HG03039 (cell line): ENCODE measurements at regions not wholly inside any gene's neighbourhood (a gene's known extent, or its start where the extent isn't known, plus 50 kb on each side); places are given as distances from the start of the nearest gene placed in this dataset.

Experiments
- ATAC-seq: cut with Tn5 transposase; IDR thresholded peaks from one replicate; pipeline ENCODE4 v1.9.1; 2021; ENCODE audit warnings: mild to moderate bottlenecking, moderate library complexity; ENCODE audit not compliant: unreplicated experiment

DNA sequence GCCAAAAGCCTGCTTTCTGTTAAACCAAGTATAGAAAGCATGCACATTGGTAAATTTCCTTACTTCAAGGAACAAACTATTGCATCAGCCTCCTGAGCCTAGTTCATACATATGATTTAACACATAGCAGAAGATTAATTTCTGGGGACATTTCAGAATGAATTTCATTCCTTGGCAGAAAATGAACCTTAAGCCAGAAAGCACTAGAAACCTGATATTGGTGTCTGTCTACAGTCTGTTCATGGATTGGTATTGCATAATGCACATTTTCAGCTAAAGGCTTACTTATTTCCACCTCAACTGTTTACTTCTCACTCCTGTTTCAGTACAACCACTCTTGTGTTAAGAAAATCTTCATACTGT, 1471.8 kb upstream of the NUDT12 start:
- no peak for ATAC-seq

DNA sequence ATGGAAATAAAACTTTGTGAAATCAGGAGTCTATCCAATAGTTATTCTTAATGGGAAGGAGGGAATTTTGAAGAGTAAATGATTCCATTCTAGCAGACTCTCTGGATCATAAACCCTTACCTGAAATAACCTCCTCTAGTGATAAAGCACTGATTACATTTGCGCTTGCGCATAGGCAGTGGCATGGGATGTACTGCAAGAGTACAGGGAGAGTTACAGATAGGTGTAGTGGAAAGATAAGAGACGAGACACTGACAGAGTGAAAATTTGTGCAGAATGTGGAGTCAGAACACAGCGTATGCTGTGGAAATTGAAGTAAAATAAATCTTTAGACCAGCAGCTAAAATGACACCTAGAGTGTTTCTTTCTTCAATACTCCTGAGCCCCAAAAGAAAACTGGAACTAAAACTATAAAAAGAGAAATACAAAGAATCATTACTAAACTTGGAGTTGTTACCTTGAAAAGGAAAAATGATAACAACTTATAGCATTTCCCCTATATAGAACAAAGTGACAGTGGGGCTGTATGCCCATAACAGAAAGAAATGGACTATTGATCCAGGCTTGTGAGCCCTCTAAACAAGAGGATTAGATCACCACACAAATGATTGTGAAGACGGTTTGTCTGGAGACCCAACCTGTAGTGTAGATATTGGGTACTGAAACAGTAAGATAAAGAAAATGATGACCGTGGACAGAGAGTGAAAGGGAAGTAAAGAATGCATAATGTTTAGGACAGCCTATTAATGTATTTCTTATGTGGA, 1471.2 kb upstream of the NUDT12 start:
- no peak for ATAC-seq

DNA sequence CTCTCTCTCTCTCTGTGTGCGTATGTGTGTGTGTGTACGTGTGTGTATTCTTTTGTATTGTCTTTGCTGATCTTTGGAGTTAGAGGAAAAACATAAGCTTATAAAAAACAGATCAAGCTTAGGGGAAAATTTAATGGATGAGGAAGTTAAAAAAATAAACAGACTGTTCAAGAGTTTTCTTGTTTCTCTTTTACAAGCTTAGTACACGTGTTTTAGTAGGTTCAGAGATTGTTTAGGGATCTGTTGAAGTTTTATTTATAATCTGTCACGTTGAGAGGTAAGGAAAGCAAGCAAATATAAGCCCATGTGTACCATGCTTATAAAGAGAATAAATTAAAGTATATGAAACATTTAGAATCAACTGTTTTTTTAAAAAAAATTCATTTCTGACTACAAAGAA, 1470.3 kb upstream of the NUDT12 start:
- ATAC-seq, result no peak

DNA sequence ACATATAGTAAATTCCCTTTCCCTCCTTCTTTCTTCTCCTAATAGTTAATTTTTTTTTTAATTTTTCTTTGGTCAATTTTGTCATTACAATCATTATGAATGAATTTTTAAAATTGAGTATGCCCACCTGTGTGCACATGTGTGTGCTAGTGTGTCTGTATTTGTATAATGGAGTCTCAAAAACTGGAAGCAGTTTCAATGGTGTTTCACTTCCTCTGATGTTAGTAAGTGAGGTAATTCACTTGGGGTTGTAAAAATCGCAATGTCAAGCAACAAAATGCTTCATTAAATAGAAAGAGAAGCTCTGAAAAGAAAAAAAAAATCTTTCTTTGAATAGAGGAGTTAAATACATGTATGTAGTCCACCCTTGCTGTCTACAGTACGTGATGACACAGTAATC, 1467.6 kb upstream of the NUDT12 start:
- ATAC-seq, result no peak

DNA sequence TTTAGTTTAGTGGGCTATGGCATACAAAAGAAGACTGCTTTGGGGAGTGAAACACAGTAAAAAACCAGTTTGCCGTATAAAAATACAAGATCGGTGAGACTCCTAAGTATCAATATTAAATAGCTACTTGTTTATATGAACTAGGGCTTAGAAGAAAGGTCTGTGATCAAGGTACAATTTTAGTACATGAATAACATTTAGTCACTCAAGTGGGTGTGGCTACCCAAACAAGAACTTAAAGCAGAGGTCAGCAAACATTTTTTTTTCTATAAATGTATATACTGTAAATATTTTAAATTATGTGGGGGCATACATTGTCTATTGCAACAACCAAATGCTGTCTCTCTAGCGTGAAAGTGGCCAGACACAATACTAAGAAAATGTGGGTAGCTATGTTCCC, 1452.5 kb upstream of the NUDT12 start:
- ATAC-seq, result no peak

DNA sequence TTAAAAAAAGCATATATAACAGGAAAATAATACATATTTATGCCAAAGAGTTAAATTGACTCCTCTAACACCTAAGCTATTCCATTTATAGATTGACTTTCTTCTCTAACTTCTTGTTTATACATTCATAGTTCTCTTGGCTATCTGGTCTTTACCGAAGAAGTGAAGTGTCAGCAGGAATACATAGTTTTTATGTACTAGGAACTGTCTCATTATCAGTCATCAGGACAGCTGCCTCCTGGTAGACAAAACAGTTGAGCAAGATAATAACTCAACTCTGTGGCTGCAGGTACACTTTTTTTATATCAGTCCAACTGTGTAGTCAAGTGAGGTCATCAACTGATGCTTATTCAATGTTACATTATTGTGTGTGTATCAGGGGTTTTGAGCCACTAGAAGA, 1436.0 kb upstream of the NUDT12 start:
- ATAC-seq, result no peak

DNA sequence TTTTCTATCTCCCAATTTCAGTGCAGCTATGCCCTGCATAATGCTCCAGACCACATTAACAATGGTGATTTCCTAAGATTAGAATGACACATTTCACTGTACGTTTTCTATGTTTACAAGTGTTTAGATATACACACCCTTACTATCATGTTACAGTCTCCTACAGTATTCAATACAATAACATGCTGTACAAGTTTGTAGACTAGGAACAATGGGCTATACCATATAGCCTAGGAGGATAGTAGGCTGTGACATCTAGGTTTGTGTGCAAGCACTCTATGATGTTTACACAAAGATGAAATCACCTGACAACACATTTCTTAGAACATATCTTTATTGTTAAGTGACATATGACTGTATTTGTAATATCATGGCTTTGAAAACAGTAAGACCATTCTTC, 1435.6 kb upstream of the NUDT12 start:
- no peak for ATAC-seq

DNA sequence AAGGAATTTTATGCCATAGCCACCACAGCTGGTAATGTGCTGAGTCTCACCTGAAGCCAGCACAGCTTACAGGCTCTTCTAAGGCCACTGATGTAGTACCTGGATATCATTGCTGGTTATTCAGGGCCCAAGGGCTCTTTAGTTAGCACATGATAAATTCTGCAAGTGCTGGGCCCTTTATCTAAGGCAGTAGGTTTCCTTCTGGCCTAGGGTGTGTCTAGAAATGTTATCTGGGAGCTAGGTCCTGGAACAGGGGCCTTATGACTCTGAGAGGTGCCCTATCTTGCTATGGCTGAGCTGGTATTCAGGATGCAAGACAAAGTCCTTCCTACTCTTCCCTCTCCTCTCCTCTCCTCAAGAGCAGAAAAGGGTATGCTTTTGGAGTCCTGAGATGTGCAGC, 1424.5 kb upstream of the NUDT12 start:
- no peak for ATAC-seq

DNA sequence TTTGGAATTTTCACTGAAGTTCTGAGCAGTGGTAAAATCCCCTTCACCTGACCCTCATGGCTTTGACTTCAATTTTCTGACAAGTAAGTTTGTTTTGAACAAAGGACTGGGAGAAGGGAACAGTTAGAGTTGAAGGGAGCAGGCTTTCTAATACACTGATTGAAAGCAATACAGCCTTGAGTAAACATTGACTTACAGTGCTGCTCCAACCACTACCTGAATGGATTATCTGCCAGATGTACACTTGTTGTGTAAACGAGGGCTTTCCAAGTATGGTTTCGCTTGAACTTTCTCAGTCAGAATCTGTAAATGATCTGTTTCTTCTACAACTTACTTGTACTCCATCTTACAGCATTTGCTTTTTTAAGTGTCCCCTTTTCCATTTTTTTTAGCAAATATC, 1414.9 kb upstream of the NUDT12 start:
- ATAC-seq, result no peak

DNA sequence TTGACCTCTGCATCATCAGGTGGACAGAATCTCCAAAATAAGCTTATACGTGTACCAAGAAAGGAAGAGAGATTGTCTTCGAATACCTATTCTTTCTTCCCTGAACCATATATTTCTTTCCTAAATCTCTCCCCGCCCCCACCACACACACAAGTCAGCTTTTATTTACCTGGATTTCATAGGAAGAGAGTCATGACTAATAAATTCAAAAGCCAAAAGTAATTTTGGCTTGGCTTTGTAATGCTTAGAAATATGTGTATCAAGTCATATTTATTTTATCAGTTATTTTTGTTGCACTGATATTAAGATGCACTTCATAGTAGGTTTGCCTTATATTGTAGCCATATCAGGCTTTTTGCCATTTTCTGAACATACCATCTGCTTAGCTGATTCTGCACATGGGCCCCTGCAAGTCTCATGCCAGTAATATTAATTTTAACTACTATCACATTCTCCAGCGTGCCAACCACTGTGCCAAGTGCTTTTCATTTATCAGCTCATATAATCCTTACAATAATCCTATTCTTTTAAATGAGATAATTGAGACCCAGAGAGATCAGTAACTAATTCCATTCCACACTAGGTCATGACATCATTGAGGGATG, 1405.3 kb upstream of the NUDT12 start:
- ATAC-seq, result no peak

DNA sequence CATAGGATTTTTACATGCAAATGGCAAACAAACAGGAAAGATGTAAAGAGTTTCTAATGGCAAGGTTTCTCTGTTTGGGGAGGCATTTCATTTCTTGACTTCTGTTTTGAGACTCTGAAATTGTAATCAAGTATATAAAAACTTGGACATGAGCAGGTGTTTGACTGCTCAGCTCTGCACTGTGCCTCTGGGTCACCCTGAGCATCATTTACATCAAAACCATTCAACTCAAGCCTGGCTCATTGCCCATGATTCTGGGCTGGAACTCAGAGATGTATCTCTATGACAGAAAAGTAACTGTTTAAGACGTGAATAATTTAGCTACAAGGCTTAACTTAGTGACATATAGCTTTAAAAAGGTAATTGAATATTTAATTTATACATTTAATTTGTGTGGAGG, 1402.4 kb upstream of the NUDT12 start:
- ATAC-seq, result no peak

DNA sequence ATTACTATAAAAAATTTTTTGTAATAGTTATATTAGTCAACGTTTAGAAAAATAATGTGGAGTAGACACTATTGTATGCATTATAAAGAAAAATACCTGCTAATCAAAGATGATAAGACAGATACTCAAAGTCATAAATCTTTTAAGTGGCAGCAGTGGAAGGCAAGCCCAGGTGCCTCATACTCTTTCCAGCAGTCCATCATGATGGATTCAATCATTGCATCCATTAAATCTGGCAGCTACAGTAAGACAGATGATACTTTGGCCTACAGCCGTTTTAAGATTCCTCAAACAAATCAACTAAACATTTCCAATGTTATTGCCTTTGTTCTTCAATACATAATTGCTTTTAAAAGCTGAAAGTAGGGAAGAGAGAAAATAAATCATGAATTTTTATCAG, 1392.9 kb upstream of the NUDT12 start:
- no peak for ATAC-seq

DNA sequence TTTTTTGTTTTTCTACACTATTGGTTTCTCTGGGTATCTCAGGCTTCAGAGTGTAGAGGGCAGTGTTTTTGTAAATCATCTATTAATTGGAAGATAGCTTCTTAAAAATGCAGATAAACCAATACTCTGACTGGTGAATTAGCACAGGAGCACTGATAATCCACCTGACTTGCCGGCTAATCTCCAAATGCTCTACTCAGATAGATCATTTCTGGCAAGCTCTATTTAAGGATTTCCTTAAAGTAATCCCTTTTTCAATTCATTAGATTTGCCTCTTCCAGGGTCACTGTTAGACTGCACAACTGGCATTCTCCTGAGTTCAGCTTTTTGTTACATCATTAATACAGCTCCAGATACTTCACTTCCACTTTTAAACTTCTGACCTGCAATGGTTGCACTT, 1390.3 kb upstream of the NUDT12 start:
- ATAC-seq, result no peak

DNA sequence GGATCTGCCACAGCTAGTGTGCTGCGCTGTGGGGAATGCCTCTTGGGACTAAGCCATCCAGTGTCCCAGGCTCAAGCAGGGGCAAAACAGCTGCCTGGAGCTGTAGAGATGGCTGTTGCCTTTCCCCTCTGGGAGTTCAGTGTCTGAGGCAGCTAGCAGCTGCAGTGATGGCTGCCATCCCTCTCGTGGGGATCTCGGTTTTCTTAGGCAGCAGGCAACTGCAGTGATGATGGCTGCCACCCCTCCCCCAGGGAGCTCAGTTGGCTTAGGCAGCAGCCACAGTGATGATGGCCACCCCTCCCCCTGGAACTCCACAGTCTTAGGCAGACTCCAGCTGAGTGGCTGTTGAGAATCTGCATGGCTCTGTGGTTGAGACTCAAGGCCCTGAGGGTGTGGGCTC, 1389.2 kb upstream of the NUDT12 start:
- no peak for ATAC-seq

DNA sequence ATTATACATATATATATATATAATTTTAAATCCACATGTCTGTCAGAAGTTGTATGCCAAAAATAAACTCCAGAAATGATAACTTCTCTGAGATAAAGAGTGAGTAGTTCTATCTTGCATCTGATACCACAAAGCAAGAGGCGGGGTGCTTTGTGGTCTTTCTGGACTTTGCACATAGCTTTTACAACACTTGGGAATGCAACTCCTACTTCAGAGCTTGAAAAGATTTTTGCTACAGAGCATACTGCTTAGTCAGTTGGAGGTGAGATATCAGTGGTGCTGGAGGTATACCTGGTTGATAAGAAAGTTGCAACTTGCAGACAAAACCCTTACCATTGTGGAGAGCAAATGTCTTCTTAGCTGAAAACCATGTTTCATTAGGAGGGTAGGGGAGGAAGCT, 1384.5 kb upstream of the NUDT12 start:
- no peak for ATAC-seq

DNA sequence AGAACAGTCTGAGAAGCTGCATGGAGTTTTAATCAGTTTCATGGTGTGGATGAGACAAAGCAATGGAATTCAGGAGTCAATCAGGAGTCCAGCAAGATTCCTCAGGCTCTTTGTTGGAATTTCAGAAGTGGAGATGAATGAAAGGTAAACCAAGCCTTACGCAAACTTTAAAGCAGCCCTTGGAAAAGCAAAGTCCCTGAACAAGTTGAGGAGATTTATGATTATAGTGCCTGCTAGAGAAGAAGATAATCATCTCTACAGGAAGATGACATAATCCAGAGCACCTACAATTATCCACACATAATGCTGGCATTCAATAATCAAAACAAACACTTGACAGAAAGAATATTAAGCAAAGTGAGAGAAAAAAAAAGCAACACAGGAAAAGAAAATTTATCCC, 1380.1 kb upstream of the NUDT12 start:
- no peak for ATAC-seq

DNA sequence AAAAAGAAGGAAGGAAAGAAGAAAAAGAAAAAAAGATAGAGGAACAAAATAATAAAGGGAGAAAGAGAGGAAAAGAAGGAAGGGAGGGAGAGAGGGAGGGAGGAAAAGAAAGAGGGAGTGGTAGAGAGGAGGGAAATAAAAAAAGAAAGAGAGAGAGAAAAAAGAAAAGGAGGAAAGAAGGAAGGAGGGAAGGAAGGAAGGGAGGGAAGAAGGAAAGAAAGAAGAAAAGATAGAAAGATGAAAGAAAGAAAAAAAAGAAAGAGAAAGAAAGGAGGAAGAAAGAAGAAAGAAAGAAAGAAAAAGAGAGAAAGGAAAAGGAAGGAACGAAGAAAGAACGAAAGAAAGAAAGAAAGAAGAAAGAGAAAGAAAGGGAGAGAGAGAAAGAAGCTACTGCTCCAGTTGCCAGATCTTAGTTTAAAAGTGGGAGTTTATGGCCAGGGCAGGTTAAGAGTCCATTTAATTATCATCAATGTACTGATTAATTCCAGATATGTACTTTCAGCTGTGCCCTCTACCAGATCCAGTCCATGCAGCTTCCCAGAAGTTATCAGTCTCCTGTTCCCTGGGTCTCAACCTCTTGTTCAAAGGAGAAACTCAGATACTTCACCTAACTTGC, 1378.5 kb upstream of the NUDT12 start:
- ATAC-seq, result no peak

DNA sequence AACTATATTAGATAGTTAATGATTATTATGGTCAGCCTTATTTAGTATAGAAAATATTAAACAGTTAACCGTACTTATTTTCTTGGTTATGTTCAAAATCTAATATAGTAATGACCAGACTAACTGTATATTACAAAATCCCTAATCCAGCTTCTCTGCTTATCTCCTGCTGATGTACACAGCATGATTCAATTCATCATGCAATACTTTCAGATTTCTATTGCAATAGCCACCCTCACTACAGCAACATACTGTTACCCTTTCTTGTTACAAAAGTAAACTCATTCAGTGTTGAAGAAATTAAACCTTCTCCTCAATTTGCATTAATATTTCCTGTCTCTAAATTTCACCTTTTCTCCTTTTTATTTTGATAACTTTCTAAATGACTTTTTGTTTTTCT, 1375.0 kb upstream of the NUDT12 start:
- ATAC-seq, result no peak

DNA sequence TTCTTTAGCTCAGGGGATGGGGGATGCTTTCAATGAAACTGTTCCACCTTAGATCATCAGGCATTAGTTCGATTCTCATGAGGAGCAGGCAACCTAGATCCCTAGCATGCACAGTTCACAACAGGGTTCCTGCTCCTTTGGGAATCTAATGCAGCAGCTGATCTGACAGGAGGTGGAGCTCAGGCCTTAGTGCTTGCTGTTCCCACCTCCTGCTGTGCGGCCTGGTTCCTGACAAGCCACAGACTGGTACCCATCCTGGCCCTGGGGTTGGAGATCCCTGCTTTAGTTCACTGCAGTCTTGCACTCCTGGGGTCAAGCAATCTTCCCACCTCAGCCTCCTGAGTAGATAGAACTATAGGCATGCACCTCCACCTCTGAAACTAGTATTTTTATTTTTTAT, 1369.8 kb upstream of the NUDT12 start:
- no peak for ATAC-seq

DNA sequence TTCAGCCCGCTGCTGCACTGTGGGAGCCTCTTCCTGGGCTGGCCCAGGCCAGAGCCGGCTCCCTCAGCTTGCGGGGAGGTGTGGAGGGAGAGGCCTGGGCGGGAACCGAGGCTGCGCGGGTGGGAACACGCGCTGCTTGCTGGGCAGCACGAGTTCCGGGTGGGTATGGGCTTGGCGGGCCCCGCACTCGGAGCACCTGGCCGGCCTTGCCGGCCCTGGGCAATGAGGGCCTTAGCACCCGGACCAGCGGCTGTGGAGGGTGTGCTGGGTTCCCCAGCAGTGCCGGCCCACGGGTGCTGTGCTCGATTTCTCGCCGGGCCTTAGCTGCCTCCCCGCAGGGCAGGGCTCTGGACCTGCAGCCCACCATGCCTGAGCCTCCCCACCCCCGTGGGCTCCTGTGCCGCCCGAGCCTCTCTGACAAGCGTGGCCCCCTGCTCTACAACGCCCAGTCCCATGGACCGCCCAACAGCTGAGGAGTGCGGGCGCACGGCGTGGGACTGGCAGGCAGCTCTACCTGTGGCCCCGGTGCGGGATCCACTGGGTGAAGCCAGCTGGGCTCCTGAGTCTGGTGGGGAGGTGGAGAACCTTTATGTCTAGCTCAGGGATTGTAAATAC, 1366.4 kb upstream of the NUDT12 start:
- no peak for ATAC-seq

DNA sequence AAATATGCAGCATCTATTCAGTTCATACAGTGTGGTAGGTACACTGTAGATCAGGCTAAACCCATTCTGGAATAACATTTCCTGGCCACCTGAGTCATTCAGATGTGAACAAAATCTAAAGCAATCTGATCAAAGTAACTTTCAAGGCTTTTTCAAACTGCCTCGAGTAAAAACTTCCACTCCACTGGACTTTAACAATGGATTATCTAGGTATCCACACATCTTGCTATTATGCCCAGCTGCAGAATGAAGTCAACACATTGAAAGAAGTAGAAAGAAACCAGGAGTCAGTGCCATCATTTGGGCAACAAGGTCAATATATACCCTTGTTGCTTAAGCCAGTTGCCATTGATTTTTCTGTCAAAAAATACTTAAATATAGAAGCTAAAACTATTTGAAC, 1352.6 kb upstream of the NUDT12 start:
- ATAC-seq, result no peak

DNA sequence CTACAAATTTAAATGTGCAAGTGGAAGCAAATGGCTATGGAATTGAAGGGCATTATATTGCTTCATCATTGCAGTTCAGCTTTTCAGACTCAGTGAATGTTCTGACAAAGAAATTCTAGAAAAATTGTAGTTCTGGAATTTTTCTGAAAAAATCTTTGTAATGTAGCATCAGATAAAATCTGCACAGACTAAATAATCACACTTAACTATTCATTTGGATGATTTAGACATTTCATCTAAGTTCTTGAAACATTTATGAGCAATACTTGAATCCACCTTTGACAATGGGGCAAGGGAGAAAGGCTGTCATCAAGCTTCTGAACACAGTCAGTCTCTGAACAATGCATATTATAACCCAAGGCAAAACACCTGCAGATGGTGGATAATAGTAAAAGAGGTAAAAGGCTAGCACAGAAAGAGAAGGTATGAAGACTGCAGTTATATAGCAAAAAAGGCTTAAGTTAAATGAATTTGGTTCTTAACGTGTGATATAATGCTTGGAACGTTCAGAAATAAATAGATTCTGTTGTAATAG, 1352.0 kb upstream of the NUDT12 start:
- ATAC-seq, result no peak
